ENCODE measurements at regions not wholly inside any gene's neighbourhood (a gene's known extent, or its start where the extent isn't known, plus 50 kb on each side); places are given as distances from the start of the nearest gene placed in this dataset.

- H3K4me2 ChIP-seq (ENCODE audit: insufficient read depth, low read length): no peak overlapping the region
- intact Hi-C loops (cut with micrococcal nuclease): loop anchor here (10.0 kb wide), 1 partner anchor 781 kb away; no protein-coding TSS in a partner anchor
Observed at GRCh38 chr12:46936042-46936441, 110.2 kb upstream of the SLC38A4 start.

GRCh38 chr12:46938071-46938678 lies 112.4 kb upstream of the SLC38A4 start:
- Histone ChIP-seq H3K9me1 (ENCODE audit: control insufficient read depth, insufficient read depth, low read length) (no peaks in the 10 kb centered on the region), H3K9ac (ENCODE audit: insufficient read depth in 1 of 2, low read depth in 2 of 2, low read length in 2 of 2) (no peak overlapping the region), H3K4me1 (replicated peaks in 1 of 2; ENCODE audit: control insufficient read depth in 2 of 2, insufficient read depth in 2 of 2, low read length in 2 of 2) (no peaks in the 10 kb centered on the region), H2AFZ (ENCODE audit: low read depth, low read length) (no peak overlapping the region), H3K36me3 (ENCODE audit: control insufficient read depth, insufficient read depth, low read length) (no peaks in the 10 kb centered on the region), H3K4me3 (no peak overlapping the region), H3K27ac (ENCODE audit: extremely low read depth, low read depth, low read length) (no peak overlapping the region), H3K9me3 (replicated peaks; ENCODE audit: control insufficient read depth, insufficient read depth, low read depth, low read length) (no peaks in the 10 kb centered on the region), H3K4me2 (ENCODE audit: insufficient read depth, low read length) (no peak overlapping the region), H4K20me1 (replicated peaks; ENCODE audit: control insufficient read depth, insufficient read depth, low read length) (no peaks in the 10 kb centered on the region), H3K79me2 (ENCODE audit: control insufficient read depth, insufficient read depth, low read length) (no peaks in the 10 kb centered on the region), H3K27me3 (ENCODE audit: control insufficient read depth in 2 of 2, insufficient read depth in 2 of 2, low read length in 2 of 2) (peaks cover 0 to 3% of the 10 kb centered on the region in 2 experiments; a peak in 1 of 5 replicates)
- ChIA-PET CTCF (ENCODE audit: low intra/inter-chr PET ratio) (no interaction called here), POLR2A (no interaction called here)
- intact Hi-C loops (cut with micrococcal nuclease): loop anchor here (10.0 kb wide), 1 partner anchor 783 kb away; no protein-coding TSS in a partner anchor
- in situ Hi-C loops (cut with MboI): no loop called here
- no TSS peak for BruUV-seq (replicated peaks)
- no peak for TF ChIP-seq ZFPM2 (CRISPR knock-in tag; IDR thresholded peaks at IDR 0.05)
- FAIRE-seq: no peak
- WGBS (ENCODE audit: insufficient coverage, low coverage, missing lambda C conversion rate): 2% methylated on average over 4 of the region's 4 CpGs
- no peak for DNase-seq (ENCODE audit: extremely low read depth in 1 of 4, low spot score in 3 of 4)
- ATAC-seq: no peak

More at GRCh38 chr12:46936042-46936441, 110.2 kb upstream of the SLC38A4 start:
- H3K9me3 ChIP-seq (replicated peaks; ENCODE audit: control insufficient read depth, insufficient read depth, low read depth, low read length): no peaks in the 10 kb centered on the region
- H3K36me3 ChIP-seq (ENCODE audit: control insufficient read depth, insufficient read depth, low read length): no peaks in the 10 kb centered on the region
- no peak overlapping the region for H3K4me3 ChIP-seq
- CTCF ChIA-PET (ENCODE audit: low intra/inter-chr PET ratio): no interaction called here
- H2AFZ ChIP-seq (ENCODE audit: low read depth, low read length): no peak overlapping the region
- TF ChIP-seq ZBTB7A (IDR thresholded peaks at IDR 0.05; ENCODE audit: borderline replicate concordance, control insufficient read depth, low read depth, low read length): no peak
- no peak for TF ChIP-seq HNRNPK (IDR thresholded peaks at IDR 0.05; ENCODE audit: low read depth, low read length, poor library complexity, severe bottlenecking)
- no peak for TF ChIP-seq ZNF24 (IDR thresholded peaks at IDR 0.05)
- no peak for TF ChIP-seq HCFC1 (IDR thresholded peaks at IDR 0.05; ENCODE audit: low read depth, low read length)
- no peak for TF ChIP-seq GTF2A2 (tag; IDR thresholded peaks at IDR 0.05)
- no peak for TF ChIP-seq CBX3 (IDR thresholded peaks at IDR 0.05; ENCODE audit: borderline replicate concordance in 1 of 2, low read length in 2 of 2)
- no peak for TF ChIP-seq ZFP1 (CRISPR knock-in tag; IDR thresholded peaks at IDR 0.05)
- TF ChIP-seq MYBL2 (IDR thresholded peaks at IDR 0.05; ENCODE audit: low read depth): no peak
- TF ChIP-seq MYBL2 (CRISPR knock-in tag; IDR thresholded peaks at IDR 0.05; ENCODE audit: borderline replicate concordance): no peak
- POLR2A ChIA-PET: no interaction called here
- DNase-seq (ENCODE audit: extremely low read depth in 1 of 4, low spot score in 3 of 4): no peak
- 0% methylated on average over 2 of the region's 2 CpGs for WGBS (ENCODE audit: insufficient coverage, low coverage, missing lambda C conversion rate)
- no peaks in the 10 kb centered on the region for H3K4me1 ChIP-seq (replicated peaks in 1 of 2; ENCODE audit: control insufficient read depth in 2 of 2, insufficient read depth in 2 of 2, low read length in 2 of 2)
- peaks cover 0 to 3% of the 10 kb centered on the region in 2 experiments; a peak in 1 of 5 replicates for H3K27me3 ChIP-seq (ENCODE audit: control insufficient read depth in 2 of 2, insufficient read depth in 2 of 2, low read length in 2 of 2)
- no peak for FAIRE-seq
- H4K20me1 ChIP-seq (replicated peaks; ENCODE audit: control insufficient read depth, insufficient read depth, low read length): no peaks in the 10 kb centered on the region
- no TSS peak for BruUV-seq (replicated peaks)
- no peaks in the 10 kb centered on the region for H3K9me1 ChIP-seq (ENCODE audit: control insufficient read depth, insufficient read depth, low read length)
- H3K27ac ChIP-seq (ENCODE audit: extremely low read depth, low read depth, low read length): no peak overlapping the region
- H3K79me2 ChIP-seq (ENCODE audit: control insufficient read depth, insufficient read depth, low read length): no peaks in the 10 kb centered on the region
- no peak for ATAC-seq
- no peak overlapping the region for H3K9ac ChIP-seq (ENCODE audit: insufficient read depth in 1 of 2, low read depth in 2 of 2, low read length in 2 of 2)
- in situ Hi-C loops (cut with MboI): no loop called here

Measured in K562 (cell line).